ENCODE measurements at regions not wholly inside any gene's neighbourhood (a gene's known extent, or its start where the extent isn't known, plus 50 kb on each side); places are given as distances from the start of the nearest gene placed in this dataset.

DNA sequence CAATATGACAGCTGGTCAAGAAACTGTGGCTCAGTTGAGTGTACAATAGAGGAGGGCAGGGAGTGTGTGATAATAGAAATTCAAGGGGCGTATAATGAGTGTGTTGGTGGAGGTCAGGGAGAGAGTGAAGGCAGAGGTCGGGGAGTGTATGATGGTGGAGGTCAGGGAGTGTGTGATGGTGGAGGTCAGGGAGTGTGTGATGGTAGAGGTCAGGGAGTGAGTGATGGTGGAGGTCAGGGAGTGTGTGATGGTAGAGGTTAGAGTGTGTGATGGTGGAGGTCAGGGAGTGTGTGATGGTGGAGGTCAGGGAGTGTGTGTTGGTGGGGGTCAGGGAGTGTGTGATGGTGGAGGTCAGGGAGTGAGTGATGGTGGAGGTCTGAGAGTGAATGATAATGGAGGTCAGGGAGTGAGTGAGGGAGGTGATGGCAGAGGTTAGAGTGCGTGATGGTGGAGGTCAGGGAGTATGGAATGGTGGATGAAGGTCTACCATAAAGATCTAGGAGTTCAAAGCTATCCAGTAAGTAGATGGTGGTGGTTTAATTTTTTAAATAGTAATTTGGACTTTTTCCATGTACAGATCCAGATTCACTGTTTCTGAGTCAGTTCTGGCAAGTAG, 57.7 kb upstream of the TNS3 start:
- H3K27ac Mint-ChIP-seq (ENCODE audit: unreplicated experiment): no peak overlapping the region

DNA sequence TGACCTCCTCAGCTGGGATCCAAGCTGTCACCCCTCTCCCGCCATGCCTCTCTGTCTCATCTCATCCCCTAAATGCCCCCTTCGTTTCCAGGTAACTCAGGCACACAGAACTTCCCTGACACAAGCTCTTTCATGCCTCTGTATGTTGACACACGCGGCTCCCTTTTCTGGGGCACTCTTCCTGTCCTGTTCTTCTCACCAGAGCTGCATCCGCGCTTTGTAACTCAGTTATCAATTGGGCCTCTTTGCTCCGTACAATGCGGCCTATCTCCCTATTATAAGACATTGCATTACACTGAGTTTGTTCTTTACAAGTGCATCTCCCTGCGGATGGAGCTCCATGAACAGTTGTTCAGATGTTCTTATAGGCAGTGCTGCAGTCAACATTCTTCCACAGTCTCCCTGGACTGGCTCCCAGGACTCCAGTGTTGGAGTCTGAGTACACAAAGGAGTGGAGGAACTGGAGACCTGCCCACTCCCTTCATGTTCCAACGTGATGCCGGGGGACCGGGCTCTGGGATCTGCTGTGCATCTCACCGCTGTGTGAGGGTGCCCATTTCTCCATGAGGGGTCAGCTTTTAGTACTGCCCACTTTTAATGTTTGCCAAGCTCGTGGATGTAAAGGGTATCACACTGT, 56.9 kb upstream of the TNS3 start:
- DNase-seq (ENCODE audit: low spot score): no peak
- H3K4me1 Mint-ChIP-seq (ENCODE audit: unreplicated experiment): peaks cover 7% of the 10 kb centered on the region
- H3K27me3 Mint-ChIP-seq (ENCODE audit: unreplicated experiment): peaks cover 5% of the 10 kb centered on the region
- H3K9me3 Mint-ChIP-seq (ENCODE audit: unreplicated experiment): peaks cover 4% of the 10 kb centered on the region
- TF ChIP-seq, protein P1, sequence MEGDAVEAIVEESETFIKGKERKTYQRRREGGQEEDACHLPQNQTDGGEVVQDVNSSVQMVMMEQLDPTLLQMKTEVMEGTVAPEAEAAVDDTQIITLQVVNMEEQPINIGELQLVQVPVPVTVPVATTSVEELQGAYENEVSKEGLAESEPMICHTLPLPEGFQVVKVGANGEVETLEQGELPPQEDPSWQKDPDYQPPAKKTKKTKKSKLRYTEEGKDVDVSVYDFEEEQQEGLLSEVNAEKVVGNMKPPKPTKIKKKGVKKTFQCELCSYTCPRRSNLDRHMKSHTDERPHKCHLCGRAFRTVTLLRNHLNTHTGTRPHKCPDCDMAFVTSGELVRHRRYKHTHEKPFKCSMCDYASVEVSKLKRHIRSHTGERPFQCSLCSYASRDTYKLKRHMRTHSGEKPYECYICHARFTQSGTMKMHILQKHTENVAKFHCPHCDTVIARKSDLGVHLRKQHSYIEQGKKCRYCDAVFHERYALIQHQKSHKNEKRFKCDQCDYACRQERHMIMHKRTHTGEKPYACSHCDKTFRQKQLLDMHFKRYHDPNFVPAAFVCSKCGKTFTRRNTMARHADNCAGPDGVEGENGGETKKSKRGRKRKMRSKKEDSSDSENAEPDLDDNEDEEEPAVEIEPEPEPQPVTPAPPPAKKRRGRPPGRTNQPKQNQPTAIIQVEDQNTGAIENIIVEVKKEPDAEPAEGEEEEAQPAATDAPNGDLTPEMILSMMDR (IDR thresholded peaks at IDR 0.05; ENCODE audit: unreplicated experiment): no peak
- no peak overlapping the region for H3K27ac Mint-ChIP-seq (ENCODE audit: unreplicated experiment)
- no peaks in the 10 kb centered on the region for H3K36me3 Mint-ChIP-seq (ENCODE audit: low read depth, unreplicated experiment)
- no peak overlapping the region for H3K4me3 Mint-ChIP-seq (ENCODE audit: unreplicated experiment)

More for the DNA sequence above, 57.7 kb upstream of the TNS3 start:
- H3K4me3 Mint-ChIP-seq (ENCODE audit: unreplicated experiment): no peak overlapping the region
- peaks cover 4% of the 10 kb centered on the region for H3K9me3 Mint-ChIP-seq (ENCODE audit: unreplicated experiment)
- peaks cover 5% of the 10 kb centered on the region for H3K27me3 Mint-ChIP-seq (ENCODE audit: unreplicated experiment)
- TF ChIP-seq, protein P1 (IDR thresholded peaks at IDR 0.05; ENCODE audit: unreplicated experiment): no peak
- no peaks in the 10 kb centered on the region for H3K36me3 Mint-ChIP-seq (ENCODE audit: low read depth, unreplicated experiment)
- no peak for DNase-seq (ENCODE audit: low spot score)
- H3K4me1 Mint-ChIP-seq (ENCODE audit: unreplicated experiment): peaks cover 7% of the 10 kb centered on the region

DNA sequence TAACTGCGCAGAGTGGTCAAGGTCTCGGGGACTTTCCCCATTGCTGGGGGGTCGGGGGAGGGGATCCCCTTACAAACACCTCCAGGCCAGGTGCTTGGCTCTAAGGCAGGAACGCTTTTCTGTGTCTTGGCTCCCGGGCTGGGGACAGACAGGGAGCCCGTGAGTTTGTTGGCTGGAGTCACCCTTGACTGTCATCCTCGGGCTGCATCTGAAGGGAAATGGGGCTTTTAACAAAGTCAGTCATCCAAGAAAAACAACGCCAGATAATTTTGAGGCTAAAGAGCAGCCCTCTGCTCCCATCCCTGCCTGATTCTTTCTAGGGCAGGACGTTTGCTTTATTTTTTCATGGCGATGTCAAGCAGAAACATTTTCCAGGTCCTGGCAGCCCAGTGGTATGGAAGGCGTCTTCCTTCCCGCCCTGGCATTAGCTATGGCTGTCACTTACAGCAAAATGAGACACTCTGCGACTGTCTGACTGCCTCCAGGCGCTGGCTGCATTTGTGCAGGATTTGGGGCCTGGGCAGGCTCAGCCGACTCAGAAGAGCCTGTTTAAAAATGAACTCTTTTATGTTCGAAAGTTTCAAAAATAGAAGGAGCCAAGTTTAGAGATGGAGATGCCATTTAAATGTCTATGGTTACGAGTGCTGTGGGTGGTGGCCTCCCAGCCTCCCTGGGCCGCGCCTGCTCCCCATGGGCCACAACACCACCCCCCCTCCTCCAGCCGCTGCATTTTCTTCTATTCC, 54.7 kb upstream of the TNS3 start:
- TF ChIP-seq, protein P1 (IDR thresholded peaks at IDR 0.05; ENCODE audit: unreplicated experiment): no peak
- Mint-ChIP-seq H3K9me3 (ENCODE audit: unreplicated experiment) (no peaks in the 10 kb centered on the region), H3K27me3 (ENCODE audit: unreplicated experiment) (peaks cover 10% of the 10 kb centered on the region), H3K4me3 (ENCODE audit: unreplicated experiment) (no peak overlapping the region), H3K27ac (ENCODE audit: unreplicated experiment) (no peak overlapping the region), H3K4me1 (ENCODE audit: unreplicated experiment) (peaks cover 23% of the 10 kb centered on the region), H3K36me3 (ENCODE audit: low read depth, unreplicated experiment) (no peaks in the 10 kb centered on the region)
- DNase-seq (ENCODE audit: low spot score): no peak

DNA sequence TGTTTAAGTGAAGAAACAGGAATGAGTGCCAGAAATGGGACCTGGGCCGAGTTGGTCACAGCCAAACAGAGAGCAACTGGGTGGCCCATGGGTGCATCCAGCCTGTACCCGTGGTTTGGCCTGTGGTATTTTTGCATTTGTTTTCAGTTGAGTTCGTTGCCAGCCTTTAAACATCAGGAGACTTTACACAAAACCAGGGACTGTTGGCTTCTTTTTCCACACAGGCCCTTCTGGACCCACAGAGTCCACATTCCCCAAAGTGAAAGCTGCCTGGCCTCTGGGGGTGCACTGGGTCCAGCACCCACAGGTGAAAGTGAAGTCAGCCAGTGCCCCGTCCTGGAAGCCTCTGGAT, 54.1 kb upstream of the TNS3 start:
- Mint-ChIP-seq H3K36me3 (ENCODE audit: low read depth, unreplicated experiment) (no peaks in the 10 kb centered on the region), H3K4me3 (ENCODE audit: unreplicated experiment) (no peak overlapping the region), H3K4me1 (ENCODE audit: unreplicated experiment) (peaks cover 23% of the 10 kb centered on the region), H3K9me3 (ENCODE audit: unreplicated experiment) (no peaks in the 10 kb centered on the region), H3K27ac (ENCODE audit: unreplicated experiment) (no peak overlapping the region), H3K27me3 (ENCODE audit: unreplicated experiment) (peaks cover 10% of the 10 kb centered on the region)
- TF ChIP-seq, protein P1 (IDR thresholded peaks at IDR 0.05; ENCODE audit: unreplicated experiment): no peak
- no peak for DNase-seq (ENCODE audit: low spot score)

Data from endothelial cell (in vitro differentiated cells).